ENCODE measurements at regions not wholly inside any gene's neighbourhood (a gene's known extent, or its start where the extent isn't known, plus 50 kb on each side); places are given as distances from the start of the nearest gene placed in this dataset.

- H3K9me3 ChIP-seq (ENCODE audit: insufficient read depth, low read depth): no peaks in the 10 kb centered on the region
- intact Hi-C loops (cut with micrococcal nuclease; ENCODE audit: unreplicated experiment): no loop called here
- no peaks in the 10 kb centered on the region for H3F3A ChIP-seq (ENCODE audit: insufficient read depth, low read depth)
- H3K4me2 ChIP-seq: no peak overlapping the region
- no peaks in the 10 kb centered on the region for H3K4me1 ChIP-seq (replicated peaks; ENCODE audit: insufficient read depth)
- H3K27ac ChIP-seq: no peak overlapping the region
- no peaks in the 10 kb centered on the region for H3K27me3 ChIP-seq (ENCODE audit: insufficient read depth, low read depth)
- BruUV-seq (replicated peaks): no TSS peak
- CTCF ChIA-PET: no interaction called here
- no peaks in the 10 kb centered on the region for H3K79me2 ChIP-seq (ENCODE audit: low read depth)
- TF ChIP-seq CTCF (conservative IDR thresholded peaks at IDR 0.05) (no peak), EZH2 (IDR thresholded peaks at IDR 0.05; ENCODE audit: low read depth) (no peak)
- no peak for DNase-seq
- no peaks in the 10 kb centered on the region for H3K9me2 ChIP-seq (ENCODE audit: insufficient read depth)
- POLR2A ChIA-PET (ENCODE audit: unreplicated experiment): interaction anchor here (0.6 kb wide), 1 partner anchor 134 kb away, joined by 3 read pairs; no protein-coding TSS in a partner anchor
- no peaks in the 10 kb centered on the region for H3K36me3 ChIP-seq (ENCODE audit: low read depth)
- no peaks in the 10 kb centered on the region for H4K20me1 ChIP-seq (ENCODE audit: insufficient read depth)
- no peak overlapping the region for H3K4me3 ChIP-seq
- H2AFZ ChIP-seq: no peak overlapping the region
Observed at GRCh38 chr19:5220866-5221265, 119.7 kb downstream of the PTPRS start.

GRCh38 chr19:5220361-5220760 is 120.3 kb downstream of the PTPRS start:
- no peak overlapping the region for H3K27ac ChIP-seq
- H3K79me2 ChIP-seq (ENCODE audit: low read depth): no peaks in the 10 kb centered on the region
- H4K20me1 ChIP-seq (ENCODE audit: insufficient read depth): no peaks in the 10 kb centered on the region
- POLR2A ChIA-PET (ENCODE audit: unreplicated experiment): no interaction called here
- intact Hi-C loops (cut with micrococcal nuclease; ENCODE audit: unreplicated experiment): no loop called here
- DNase-seq: no peak
- TF ChIP-seq EZH2 (IDR thresholded peaks at IDR 0.05; ENCODE audit: low read depth): no peak
- no peak for TF ChIP-seq CTCF (conservative IDR thresholded peaks at IDR 0.05)
- CTCF ChIA-PET: no interaction called here
- no peaks in the 10 kb centered on the region for H3K9me2 ChIP-seq (ENCODE audit: insufficient read depth)
- no peaks in the 10 kb centered on the region for H3K4me1 ChIP-seq (replicated peaks; ENCODE audit: insufficient read depth)
- H3K27me3 ChIP-seq (ENCODE audit: insufficient read depth, low read depth): no peaks in the 10 kb centered on the region
- no peaks in the 10 kb centered on the region for H3F3A ChIP-seq (ENCODE audit: insufficient read depth, low read depth)
- H3K4me3 ChIP-seq: no peak overlapping the region
- no peak overlapping the region for H3K4me2 ChIP-seq
- no peaks in the 10 kb centered on the region for H3K36me3 ChIP-seq (ENCODE audit: low read depth)
- H2AFZ ChIP-seq: no peak overlapping the region
- no peaks in the 10 kb centered on the region for H3K9me3 ChIP-seq (ENCODE audit: insufficient read depth, low read depth)
- BruUV-seq (replicated peaks): no TSS peak

- Histone ChIP-seq H3K27me3 (ENCODE audit: insufficient read depth, low read depth) (no peaks in the 10 kb centered on the region), H3K4me2 (no peak overlapping the region), H3K9me3 (ENCODE audit: insufficient read depth, low read depth) (no peaks in the 10 kb centered on the region), H4K20me1 (ENCODE audit: insufficient read depth) (no peaks in the 10 kb centered on the region), H3K4me3 (no peak overlapping the region), H3K9me2 (ENCODE audit: insufficient read depth) (no peaks in the 10 kb centered on the region), H3F3A (ENCODE audit: insufficient read depth, low read depth) (no peaks in the 10 kb centered on the region), H2AFZ (no peak overlapping the region), H3K4me1 (replicated peaks; ENCODE audit: insufficient read depth) (no peaks in the 10 kb centered on the region), H3K36me3 (ENCODE audit: low read depth) (no peaks in the 10 kb centered on the region), H3K79me2 (ENCODE audit: low read depth) (no peaks in the 10 kb centered on the region), H3K27ac (no peak overlapping the region)
- no peak for DNase-seq
- ChIA-PET POLR2A (ENCODE audit: unreplicated experiment) (no interaction called here), CTCF (no interaction called here)
- intact Hi-C loops (cut with micrococcal nuclease; ENCODE audit: unreplicated experiment): no loop called here
- no TSS peak for BruUV-seq (replicated peaks)
- no peak for TF ChIP-seq CTCF (conservative IDR thresholded peaks at IDR 0.05)
- no peak for TF ChIP-seq EZH2 (IDR thresholded peaks at IDR 0.05; ENCODE audit: low read depth)
Observed at GRCh38 chr19:5219551-5220304, 120.9 kb downstream of the PTPRS start.

All from PC-9 (cell line).